Large intestine (tissue), 3 donors: ENCODE measurements at regions not wholly inside any gene's neighbourhood (a gene's known extent, or its start where the extent isn't known, plus 50 kb on each side); places are given as distances from the start of the nearest gene placed in this dataset.

ENCODE experiments used
- DNase-seq, 2 donors: peaks; one replicate each; pipeline versions ENCODE4 v3.0.0 to v3.0.0-alpha.2; 2013
- H3K27ac ChIP-seq: one replicate; pipeline ENCODE4 v1.5.1; 2013; ENCODE audit warnings: low read length
- H3K27me3 ChIP-seq: 2 replicates; pipeline ENCODE4 v1.6.1; 2013; ENCODE audit warnings: low read length; ENCODE audit not compliant: control insufficient read depth, insufficient read depth
- H3K36me3 ChIP-seq: 2 replicates; pipeline ENCODE4 v1.6.1; 2013; ENCODE audit warnings: low read length; ENCODE audit not compliant: control insufficient read depth, insufficient read depth
- H3K4me1 ChIP-seq: one replicate; pipeline ENCODE4 v1.6.1; 2013; ENCODE audit warnings: low read length; ENCODE audit not compliant: control insufficient read depth, insufficient read depth
- H3K4me3 ChIP-seq: one replicate; pipeline ENCODE4 v1.5.1; 2013; ENCODE audit warnings: low read length
- H3K9me3 ChIP-seq: one replicate; pipeline ENCODE4 v1.6.1; 2013; ENCODE audit warnings: mild to moderate bottlenecking, low read depth, low read length, moderate library complexity; ENCODE audit not compliant: control insufficient read depth
- WGBS: methylation state at CpG from one replicate; pipeline ENCODE4 v1.1.5; 2013; ENCODE audit warnings: low lambda C conversion rate; ENCODE audit not compliant: insufficient coverage; 5-methylcytosine and 5-hydroxymethylcytosine counted together

DNA sequence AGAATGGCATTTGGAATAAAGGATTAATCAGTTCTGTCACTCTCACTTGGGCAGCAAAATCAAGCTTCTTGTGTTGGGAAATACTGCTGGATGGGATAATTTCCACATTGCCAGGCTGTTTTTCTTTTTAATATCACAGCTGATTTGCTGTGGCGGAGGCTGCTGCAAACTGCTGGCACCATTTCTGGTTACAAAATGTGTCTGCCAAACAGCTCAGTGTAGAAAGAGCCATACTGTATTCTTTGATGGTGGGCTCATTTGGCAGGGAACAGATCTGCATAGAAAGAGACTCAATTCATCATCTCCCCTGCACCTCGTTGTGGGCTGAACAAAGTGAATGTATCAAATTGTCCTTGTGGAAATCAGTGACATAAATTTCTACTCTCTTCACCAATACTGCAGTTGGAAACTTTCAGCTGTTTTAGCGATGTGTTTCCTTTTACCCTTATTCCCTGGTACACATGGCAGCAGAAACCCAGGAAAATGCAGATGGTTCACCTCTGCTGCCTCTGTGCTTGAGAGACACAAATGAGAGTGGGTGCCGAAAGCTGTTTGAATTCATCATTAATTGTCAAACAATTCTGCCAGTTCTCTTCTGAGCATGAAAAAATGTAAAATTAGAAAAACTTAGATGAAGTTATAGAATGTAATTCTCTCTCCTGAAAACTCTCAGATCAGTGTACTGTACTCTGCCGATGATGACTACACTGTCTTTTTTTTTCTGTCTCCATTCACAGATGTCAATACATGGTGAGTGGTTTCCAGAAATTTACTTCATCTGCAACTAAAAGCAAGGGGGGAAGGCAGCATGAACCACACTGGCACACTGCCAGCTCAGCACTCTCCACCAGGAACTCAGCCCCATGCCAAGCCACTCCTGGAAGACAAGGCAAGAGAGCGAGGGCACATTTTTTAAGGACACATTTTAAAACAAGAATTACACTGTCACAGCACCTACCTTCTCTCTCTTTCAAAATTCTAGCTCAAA is 75.0 kb downstream of the HMHB1 start:
- H3K4me1 ChIP-seq: no peaks in the 10 kb centered on the region
- no peaks in the 10 kb centered on the region for H3K9me3 ChIP-seq
- no peaks in the 10 kb centered on the region for H3K36me3 ChIP-seq
- H3K27ac ChIP-seq: no peak overlapping the region
- H3K27me3 ChIP-seq: no peaks in the 10 kb centered on the region
- H3K4me3 ChIP-seq: no peak overlapping the region
- 83% methylated on average over 1 of the region's 6 CpGs for WGBS
- DNase-seq: no peak

DNA sequence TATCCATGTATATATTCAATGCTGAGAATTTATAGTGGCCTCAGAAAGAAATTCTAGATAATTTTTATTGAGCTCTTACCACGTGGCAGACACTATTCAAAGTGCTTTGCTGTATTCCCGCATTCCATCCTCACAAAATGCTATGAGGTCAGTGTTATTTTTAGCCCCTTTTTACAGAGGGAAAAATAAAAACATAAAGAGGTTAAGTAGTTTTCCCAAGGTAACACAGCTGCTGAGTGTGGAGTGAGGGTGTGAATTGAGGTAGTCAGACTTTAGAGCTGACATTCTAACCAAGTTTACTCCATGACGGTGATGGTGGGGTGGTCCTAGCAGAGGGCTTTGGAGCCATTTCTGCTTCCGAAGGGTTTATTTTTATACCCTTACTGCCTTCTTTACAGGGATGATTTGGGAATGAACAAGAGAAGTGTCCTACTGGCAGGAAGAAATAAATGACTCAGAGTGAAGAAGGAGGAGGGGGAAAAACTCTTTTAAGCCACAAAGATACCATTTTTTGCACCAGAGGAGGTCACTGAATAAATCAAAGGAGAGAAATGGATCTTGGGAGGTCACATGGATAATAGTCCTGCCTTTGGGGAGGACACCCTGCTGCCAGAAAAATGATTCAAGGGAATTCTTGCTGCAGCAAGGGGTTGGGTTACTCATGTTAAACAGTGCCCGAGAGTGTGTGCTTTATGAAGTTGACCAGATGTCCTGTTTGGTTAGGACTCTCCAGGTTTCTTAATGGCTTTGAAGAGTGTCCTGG is 76.1 kb downstream of the HMHB1 start:
- Histone ChIP-seq H3K4me3 (no peak overlapping the region), H3K27ac (no peak overlapping the region), H3K9me3 (no peaks in the 10 kb centered on the region), H3K36me3 (no peaks in the 10 kb centered on the region), H3K27me3 (no peaks in the 10 kb centered on the region), H3K4me1 (no peaks in the 10 kb centered on the region)
- DNase-seq: no peak
- 58% methylated on average over 2 of the region's 5 CpGs for WGBS

DNA sequence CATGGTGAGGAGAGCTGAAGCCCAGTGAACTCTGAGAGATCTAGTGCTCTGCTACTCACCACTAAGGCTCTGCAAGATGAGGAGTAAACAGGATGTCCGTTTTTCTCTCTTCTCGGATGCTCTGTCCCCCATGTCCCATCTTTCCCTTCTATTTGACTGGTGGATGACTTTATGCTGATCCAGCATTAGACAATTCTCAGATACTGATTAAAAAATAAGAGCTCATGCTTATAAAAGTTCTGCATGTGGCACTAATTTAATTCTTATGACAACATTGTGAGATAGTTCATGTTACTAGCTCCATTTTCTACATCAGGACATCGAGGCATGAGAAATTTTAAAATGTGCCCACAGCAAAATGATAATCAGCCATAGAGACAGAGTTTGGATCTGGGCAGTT is 77.0 kb downstream of the HMHB1 start:
- DNase-seq: no peak
- Histone ChIP-seq H3K27me3 (no peaks in the 10 kb centered on the region), H3K4me1 (no peaks in the 10 kb centered on the region), H3K36me3 (no peaks in the 10 kb centered on the region), H3K9me3 (no peaks in the 10 kb centered on the region), H3K4me3 (no peak overlapping the region), H3K27ac (no peak overlapping the region)
- WGBS: 93% methylated on average over 3 of the region's 3 CpGs

DNA sequence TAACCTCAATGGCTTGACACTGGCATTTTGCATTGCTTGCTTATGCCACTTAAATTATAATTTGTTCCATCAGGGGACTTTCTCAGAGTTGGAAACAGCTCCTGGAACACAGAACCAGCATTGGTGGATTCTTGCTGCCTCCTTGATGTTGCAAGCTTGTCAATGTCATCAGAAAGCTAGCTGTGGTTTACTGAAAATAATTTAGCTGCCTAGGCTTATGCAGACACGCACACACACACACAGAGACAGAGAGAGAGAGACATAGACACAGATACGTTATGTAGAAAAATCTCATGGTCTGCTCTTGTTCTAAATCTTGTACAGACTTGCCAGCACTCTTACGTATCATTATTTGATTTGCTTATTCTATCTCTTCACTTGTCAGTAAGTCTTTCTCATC is 78.0 kb downstream of the HMHB1 start:
- 93% methylated on average over 3 of the region's 3 CpGs for WGBS
- Histone ChIP-seq H3K36me3 (no peaks in the 10 kb centered on the region), H3K27ac (no peak overlapping the region), H3K4me3 (no peak overlapping the region), H3K9me3 (no peaks in the 10 kb centered on the region), H3K4me1 (no peaks in the 10 kb centered on the region), H3K27me3 (no peaks in the 10 kb centered on the region)
- DNase-seq: no peak

DNA sequence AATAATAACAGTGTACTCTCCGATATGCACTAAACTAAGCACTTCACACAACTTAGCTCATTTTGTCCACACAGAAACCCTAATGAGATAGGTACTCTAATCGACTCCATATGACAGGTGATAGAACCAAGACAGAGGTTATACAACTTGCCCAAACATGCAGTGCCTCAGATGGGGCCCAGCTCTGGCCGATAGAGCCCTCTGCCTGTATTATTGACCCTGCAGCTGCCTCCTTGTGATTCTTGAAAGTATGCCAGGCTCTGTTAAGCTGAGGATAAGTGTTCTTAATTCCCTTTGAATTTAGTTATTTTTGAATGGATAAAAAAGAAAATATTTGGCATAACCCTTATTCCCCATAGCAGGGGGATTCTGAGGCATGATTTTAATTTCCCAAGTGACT is 78.5 kb downstream of the HMHB1 start:
- Histone ChIP-seq H3K4me3 (no peak overlapping the region), H3K27me3 (no peaks in the 10 kb centered on the region), H3K4me1 (no peaks in the 10 kb centered on the region), H3K9me3 (no peaks in the 10 kb centered on the region), H3K27ac (no peak overlapping the region), H3K36me3 (no peaks in the 10 kb centered on the region)
- no CpG with 5 or more reads among the region's 3 CpGs for WGBS
- DNase-seq: no peak

DNA sequence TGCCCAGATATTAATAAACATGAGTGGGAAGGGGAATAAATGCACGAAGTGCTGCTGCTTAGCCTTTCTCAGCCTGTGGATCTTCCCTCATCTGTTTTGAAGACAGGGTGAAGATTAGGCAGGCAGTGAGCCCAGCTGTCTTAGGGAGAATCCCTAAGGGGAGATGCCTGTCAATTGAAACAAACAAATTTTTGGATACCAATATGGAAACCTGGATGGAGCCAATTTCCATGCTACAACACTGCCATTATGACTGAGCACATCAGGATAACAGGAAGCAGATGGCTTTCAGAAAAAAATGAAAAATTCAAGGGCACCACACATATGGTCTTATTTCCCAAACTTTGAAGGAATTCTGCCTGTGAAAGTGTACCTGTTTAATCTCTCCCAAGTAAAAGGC is 80.3 kb downstream of the HMHB1 start:
- Histone ChIP-seq H3K4me3 (no peak overlapping the region), H3K9me3 (no peaks in the 10 kb centered on the region), H3K4me1 (no peaks in the 10 kb centered on the region), H3K27ac (no peak overlapping the region), H3K36me3 (no peaks in the 10 kb centered on the region), H3K27me3 (no peaks in the 10 kb centered on the region)
- WGBS: no CpG with 5 or more reads among the region's 1 CpG
- no peak for DNase-seq

DNA sequence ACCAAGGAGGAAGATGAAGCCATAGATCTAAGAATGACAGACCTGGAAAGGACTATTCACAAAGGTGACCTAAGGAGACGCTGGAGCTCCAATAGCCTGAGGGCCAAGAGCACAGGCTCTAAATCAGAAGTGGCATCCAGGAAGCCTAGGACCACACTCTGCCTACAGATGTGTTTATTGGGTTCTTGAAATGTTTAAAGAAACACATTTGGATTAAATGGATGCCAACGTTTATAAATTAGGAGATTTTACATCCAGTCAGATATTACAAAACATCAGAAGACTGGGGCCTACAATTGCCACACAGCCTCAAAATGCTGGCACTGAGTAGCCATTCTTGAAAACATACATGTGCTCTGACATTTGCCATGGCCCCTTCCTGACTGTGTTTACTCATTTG is 80.9 kb downstream of the HMHB1 start:
- Histone ChIP-seq H3K27me3 (no peaks in the 10 kb centered on the region), H3K36me3 (no peaks in the 10 kb centered on the region), H3K27ac (no peak overlapping the region), H3K4me1 (no peaks in the 10 kb centered on the region), H3K9me3 (no peaks in the 10 kb centered on the region), H3K4me3 (no peak overlapping the region)
- no CpG with 5 or more reads among the region's 2 CpGs for WGBS
- no peak for DNase-seq

DNA sequence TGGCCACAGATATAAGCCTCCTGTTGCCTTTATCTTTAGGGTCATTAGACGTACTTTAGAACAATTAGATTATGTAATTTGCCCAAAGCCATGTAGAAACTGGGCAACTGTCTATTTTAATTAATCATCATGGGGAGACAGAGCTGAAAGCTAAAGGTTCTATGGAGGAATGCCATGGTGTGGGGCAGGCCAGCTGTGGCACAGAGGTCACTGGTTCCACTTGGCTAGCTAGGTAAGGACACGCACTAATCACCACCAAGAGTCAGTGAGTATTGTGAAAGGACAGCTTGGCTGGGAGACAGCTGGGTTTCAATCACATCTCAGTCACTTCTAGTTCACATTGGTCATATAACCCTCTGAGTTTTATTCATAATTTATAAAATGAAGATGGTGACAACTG is 81.7 kb downstream of the HMHB1 start:
- Histone ChIP-seq H3K4me3 (no peak overlapping the region), H3K27ac (no peak overlapping the region), H3K4me1 (peaks cover 5% of the 10 kb centered on the region), H3K36me3 (no peaks in the 10 kb centered on the region), H3K9me3 (no peaks in the 10 kb centered on the region), H3K27me3 (no peaks in the 10 kb centered on the region)
- 100% methylated on average over 1 of the region's 2 CpGs for WGBS
- no peak for DNase-seq

DNA sequence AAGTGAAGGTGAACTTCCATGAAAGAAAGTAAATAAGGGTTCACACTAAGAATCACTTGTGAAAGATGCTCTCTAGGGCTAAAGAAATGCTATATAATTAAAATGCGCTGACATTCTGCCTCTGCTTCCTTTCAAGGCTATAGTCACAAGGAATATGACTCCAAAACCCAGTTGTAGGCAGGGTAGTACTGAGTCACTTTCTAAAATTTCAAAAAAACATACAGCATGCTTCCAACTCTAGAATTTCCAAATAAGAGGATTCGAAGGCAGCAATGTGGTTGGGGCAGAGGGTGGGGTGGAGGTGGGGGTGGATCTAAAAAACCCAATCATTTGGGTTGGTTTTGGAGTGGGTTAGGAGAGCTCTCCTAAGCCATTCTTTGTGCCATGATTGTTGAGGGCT is 84.6 kb downstream of the HMHB1 start:
- Histone ChIP-seq H3K9me3 (no peaks in the 10 kb centered on the region), H3K27me3 (no peaks in the 10 kb centered on the region), H3K36me3 (no peaks in the 10 kb centered on the region), H3K27ac (no peak overlapping the region), H3K4me3 (no peak overlapping the region), H3K4me1 (peaks cover 8% of the 10 kb centered on the region)
- DNase-seq: no peak
- WGBS: no CpG with 5 or more reads among the region's 2 CpGs

DNA sequence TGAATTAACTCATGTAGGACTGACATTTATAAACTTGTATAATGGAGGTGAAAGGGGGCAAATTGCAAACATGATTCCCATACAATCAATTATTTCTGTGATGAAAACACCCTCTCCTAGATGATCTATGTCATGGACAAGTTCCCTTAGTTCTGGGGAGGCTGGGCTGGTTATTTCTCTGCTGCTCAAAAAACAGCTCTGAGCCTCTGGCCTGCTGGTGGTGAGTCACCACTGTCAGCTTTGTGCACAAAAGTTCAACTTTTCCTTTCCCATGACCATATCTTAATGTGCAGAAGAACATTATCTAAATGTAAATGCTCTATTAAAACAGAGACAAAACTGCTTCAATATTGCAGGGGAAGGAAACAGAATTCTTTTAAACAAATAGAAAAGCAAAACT is 85.0 kb downstream of the HMHB1 start:
- DNase-seq: no peak
- Histone ChIP-seq H3K27ac (no peak overlapping the region), H3K4me3 (no peak overlapping the region), H3K36me3 (no peaks in the 10 kb centered on the region), H3K4me1 (peaks cover 8% of the 10 kb centered on the region), H3K27me3 (no peaks in the 10 kb centered on the region), H3K9me3 (no peaks in the 10 kb centered on the region)
